Small intestine (tissue), 7 donors: ENCODE measurements at regions not wholly inside any gene's neighbourhood (a gene's known extent, or its start where the extent isn't known, plus 50 kb on each side); places are given as distances from the start of the nearest gene placed in this dataset.

Experiments used
- DNase-seq, 2 donors: peaks; one replicate each; pipeline versions ENCODE4 v3.0.0 to v3.0.0-alpha.2; 2013
- FAIRE-seq: peaks from 2 replicates; lab custom pipeline; 2012; peaks lifted over from hg19 to GRCh38; lab: Jason Lieb, UNC
- H3K27ac ChIP-seq, 3 donors: one replicate each; pipeline ENCODE4 v1.5.1; 2013; ENCODE audit warnings: low read length in 2 of 3, mild to moderate bottlenecking in 2 of 3, control low read depth in 1 of 3, inconsistent platforms in 1 of 3, low read depth in 1 of 3, moderate library complexity in 1 of 3
- H3K27me3 ChIP-seq, 3 donors: one replicate each; pipeline ENCODE4 v1.6.1; 2013; ENCODE audit warnings: low read length in 3 of 3, inconsistent platforms in 1 of 3; ENCODE audit not compliant: control insufficient read depth in 3 of 3, insufficient read depth in 3 of 3
- H3K36me3 ChIP-seq, 3 donors: one replicate each; pipeline ENCODE4 v1.6.1; 2013; ENCODE audit warnings: low read length in 3 of 3, inconsistent platforms in 1 of 3, low read depth in 1 of 3, mild to moderate bottlenecking in 1 of 3, moderate library complexity in 1 of 3; ENCODE audit not compliant: control insufficient read depth in 3 of 3, insufficient read depth in 2 of 3
- H3K4me1 ChIP-seq, 3 donors: one replicate each; pipeline ENCODE4 v1.6.1; 2013; ENCODE audit warnings: low read length in 2 of 3, inconsistent platforms in 1 of 3, low read depth in 1 of 3, mild to moderate bottlenecking in 1 of 3, moderate library complexity in 1 of 3; ENCODE audit not compliant: control insufficient read depth in 3 of 3, insufficient read depth in 2 of 3
- H3K4me3 ChIP-seq, 3 donors: one replicate each; pipeline ENCODE4 v1.5.1; 2013; ENCODE audit warnings: low read length in 3 of 3, control low read depth in 1 of 3, inconsistent platforms in 1 of 3, low read depth in 1 of 3, mild to moderate bottlenecking in 1 of 3, moderate library complexity in 1 of 3
- H3K9me3 ChIP-seq, 2 donors: one replicate each; pipeline ENCODE4 v1.6.1; 2013; ENCODE audit warnings: low read depth in 1 of 2, low read length in 1 of 2; ENCODE audit not compliant: control insufficient read depth in 2 of 2, insufficient read depth in 1 of 2
- WGBS, 3 donors: extraction: QIAGEN DNeasy Blood & Tissue Kit; methylation state at CpG; one replicate each; pipeline ENCODE4 v1.1.7; 2013; 5-methylcytosine and 5-hydroxymethylcytosine counted together
- donor health status: healthy with polysubstance abuse.
- donor health status: control.
- donor health status: control.
- donor health status: Bipolar disorder and iron deficiency.
- donor health status: healthy.

DNA sequence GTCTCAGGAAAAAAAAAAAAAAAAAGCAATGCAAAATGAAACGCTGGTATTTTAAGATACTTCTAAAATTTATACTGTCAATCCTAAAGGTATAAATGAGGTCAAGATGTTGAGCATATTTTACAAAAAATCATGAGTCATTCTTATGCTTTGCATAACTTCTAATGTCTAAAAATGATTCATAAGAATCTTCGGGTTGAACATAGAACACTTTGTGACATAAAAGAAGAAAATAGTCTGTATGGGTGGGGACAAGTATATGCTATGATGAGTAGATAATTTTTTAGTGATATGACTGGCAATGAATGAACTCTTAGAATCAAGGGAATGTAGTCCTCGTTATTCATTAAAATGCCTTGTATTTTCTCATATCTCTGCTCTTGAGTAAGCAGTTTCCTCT lies 416.9 kb upstream of the USP24 start:
- 40 to 56% (median 45%) methylated on average over 3 of the region's 3 CpGs for WGBS, 3 donors
- peak in 1 of 2 donors; percentile 21 for DNase-seq
- no peak overlapping the region for H3K4me3 ChIP-seq
- no peak for FAIRE-seq
- no peak overlapping the region for H3K27ac ChIP-seq
- H3K4me1 ChIP-seq, result no peaks in the 10 kb centered on the region
- H3K9me3 ChIP-seq, result no peaks in the 10 kb centered on the region
- H3K27me3 ChIP-seq, result no peaks in the 10 kb centered on the region
- H3K36me3 ChIP-seq, result no peaks in the 10 kb centered on the region

GRCh38 chr1:55631509-55631908 lies 416.3 kb upstream of the USP24 start:
- Histone ChIP-seq H3K4me3 (no peak overlapping the region), H3K4me1 (no peaks in the 10 kb centered on the region), H3K9me3 (no peaks in the 10 kb centered on the region), H3K27ac (no peak overlapping the region), H3K36me3 (no peaks in the 10 kb centered on the region), H3K27me3 (no peaks in the 10 kb centered on the region)
- FAIRE-seq (no peak), DNase-seq (no peak)
- WGBS, 3 donors, result 63 to 96% (median 93%) methylated on average over 2 of the region's 2 CpGs

GRCh38 chr1:55626326-55626725 lies 411.2 kb upstream of the USP24 start:
- FAIRE-seq (no peak), DNase-seq (no peak)

GRCh38 chr1:55624766-55625165 lies 409.6 kb upstream of the USP24 start:
- peaks cover 0 to 2% of the 10 kb centered on the region in 2 donors for H3K9me3 ChIP-seq
- no peaks in the 10 kb centered on the region for H3K36me3 ChIP-seq
- H3K27me3 ChIP-seq, result no peaks in the 10 kb centered on the region
- DNase-seq (no peak), FAIRE-seq (no peak)
- H3K4me1 ChIP-seq, result no peaks in the 10 kb centered on the region
- H3K27ac ChIP-seq, result no peak overlapping the region
- H3K4me3 ChIP-seq, result no peak overlapping the region
- WGBS, 3 donors, result 73 to 85% (median 77%) methylated on average over 3 of the region's 3 CpGs

More at GRCh38 chr1:55626326-55626725, 411.2 kb upstream of the USP24 start:
- Histone ChIP-seq H3K9me3 (no peaks in the 10 kb centered on the region), H3K27me3 (no peaks in the 10 kb centered on the region), H3K4me3 (no peak overlapping the region), H3K27ac (no peak overlapping the region), H3K36me3 (no peaks in the 10 kb centered on the region), H3K4me1 (no peaks in the 10 kb centered on the region)
- 26 to 84% (median 54%) methylated on average over 1 of the region's 1 CpG for whole genome bisulfite sequencing, 3 donors

DNA sequence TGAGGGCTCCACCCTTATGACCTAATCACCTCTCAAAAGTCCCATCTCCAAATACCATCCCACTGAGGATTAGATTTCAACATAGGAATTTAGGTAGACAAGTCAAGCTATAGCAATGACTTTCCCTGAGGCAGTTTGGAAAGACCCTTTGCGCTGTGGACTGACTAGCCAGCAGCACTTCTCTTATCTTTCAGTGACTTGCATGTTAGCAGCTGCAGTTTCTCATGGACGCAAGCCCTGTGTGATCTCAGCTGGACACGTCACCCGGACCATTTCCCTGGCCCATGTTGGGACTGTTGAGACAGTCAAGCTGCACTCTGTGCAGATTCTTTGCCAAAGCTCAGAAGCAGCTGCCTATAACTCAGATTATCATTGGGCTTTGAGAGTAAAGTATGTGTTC lies 408.1 kb upstream of the USP24 start:
- Histone ChIP-seq H3K9me3 (peaks cover 0 to 2% of the 10 kb centered on the region in 2 donors), H3K36me3 (no peaks in the 10 kb centered on the region), H3K4me3 (no peak overlapping the region), H3K4me1 (peaks cover 0 to 3% (median 0%) of the 10 kb centered on the region in 3 donors), H3K27me3 (no peaks in the 10 kb centered on the region), H3K27ac (no peak overlapping the region)
- peak in 1 of 2 donors; percentile 13 for DNase-seq
- 66 to 89% (median 81%) methylated on average over 4 of the region's 4 CpGs for WGBS, 3 donors
- no peak for FAIRE-seq

DNA sequence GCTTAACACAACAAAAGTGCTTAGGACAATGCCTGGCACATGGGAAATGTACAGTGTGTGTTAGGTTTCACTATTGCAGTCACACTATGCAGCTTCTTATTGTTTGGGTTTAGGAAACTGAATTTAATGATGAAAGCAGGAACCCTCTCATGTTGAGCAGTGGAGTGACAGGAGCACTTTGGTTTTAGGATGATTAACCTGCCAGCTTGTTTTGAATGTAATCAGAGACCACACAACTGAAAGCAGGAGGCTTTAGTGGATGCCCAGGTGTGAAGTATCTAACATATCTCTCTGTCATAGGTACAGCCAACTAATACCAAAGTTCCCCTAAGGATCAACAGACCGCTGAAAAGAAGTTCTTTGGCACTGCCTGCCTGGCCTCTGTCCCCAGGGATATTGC lies 406.9 kb upstream of the USP24 start:
- no peak overlapping the region for H3K27ac ChIP-seq
- no peaks in the 10 kb centered on the region for H3K36me3 ChIP-seq
- peaks cover 0 to 2% of the 10 kb centered on the region in 2 donors for H3K9me3 ChIP-seq
- H3K4me1 ChIP-seq, result peaks cover 0 to 3% (median 0%) of the 10 kb centered on the region in 3 donors
- H3K27me3 ChIP-seq, result no peaks in the 10 kb centered on the region
- FAIRE-seq (no peak), DNase-seq (no peak)
- 64 to 85% (median 77%) methylated on average over 1 of the region's 1 CpG for WGBS, 3 donors
- H3K4me3 ChIP-seq, result no peak overlapping the region

DNA sequence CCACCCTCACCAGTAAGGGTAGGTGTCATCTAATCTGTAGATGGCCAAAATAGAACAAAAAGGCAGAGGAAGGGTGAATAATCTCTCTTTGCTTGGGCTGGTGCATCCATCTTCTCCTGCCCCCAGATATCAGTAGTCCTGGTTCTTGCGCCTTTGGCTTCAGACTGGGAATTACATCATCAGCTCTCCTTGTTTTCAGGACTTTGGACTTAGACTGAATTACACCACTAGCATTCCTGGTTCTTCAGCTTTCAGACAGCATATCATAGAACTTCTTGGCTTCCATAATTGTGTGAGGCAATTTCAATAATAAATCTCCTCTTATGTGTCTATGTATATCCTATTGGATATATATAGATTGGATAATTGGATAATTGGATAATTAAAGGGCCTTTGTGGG lies 403.0 kb upstream of the USP24 start:
- no peak for FAIRE-seq
- no peaks in the 10 kb centered on the region for H3K36me3 ChIP-seq
- no peak overlapping the region for H3K27ac ChIP-seq
- H3K9me3 ChIP-seq, result peaks cover 0 to 2% of the 10 kb centered on the region in 2 donors
- WGBS, 3 donors, result 24 to 76% (median 33%) methylated on average over 1 of the region's 1 CpG
- DNase-seq, result peak; percentile 47 to 70
- no peaks in the 10 kb centered on the region for H3K27me3 ChIP-seq
- no peak overlapping the region for H3K4me3 ChIP-seq
- H3K4me1 ChIP-seq, result peaks cover 0 to 3% (median 0%) of the 10 kb centered on the region in 3 donors

DNA sequence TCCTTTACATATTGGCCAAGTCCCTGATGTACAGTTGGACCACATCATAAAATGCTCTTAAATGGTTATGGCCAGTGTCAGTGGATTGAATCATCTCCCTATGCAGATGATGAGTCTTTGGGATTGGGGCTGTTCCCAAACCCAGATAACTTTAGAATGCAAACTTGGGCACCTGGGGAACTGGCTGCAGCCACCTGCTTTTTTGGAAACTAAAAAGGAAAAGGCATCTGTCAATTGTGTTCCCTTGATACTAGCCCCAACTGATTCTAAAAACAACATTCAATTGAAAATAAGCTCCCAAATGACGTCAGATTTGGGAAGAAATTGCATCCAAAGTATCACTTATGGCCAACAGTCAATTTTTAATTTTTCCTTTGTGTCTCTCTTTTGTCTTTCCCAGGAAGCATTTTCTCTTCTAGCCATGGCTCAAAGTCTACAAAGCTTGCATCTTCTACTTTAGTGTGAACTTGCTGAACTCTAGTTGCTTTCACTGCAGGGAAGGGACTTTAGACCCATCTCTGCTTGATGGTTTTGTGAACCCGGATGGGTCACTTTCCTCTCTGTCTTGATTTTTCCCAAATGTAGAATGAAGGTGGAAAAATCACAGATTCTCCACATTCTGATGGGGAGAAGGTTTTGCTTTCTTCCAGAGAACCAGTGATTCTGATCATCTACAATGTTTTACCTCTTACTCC lies 402.3 kb upstream of the USP24 start:
- no peak for FAIRE-seq
- no peaks in the 10 kb centered on the region for H3K27me3 ChIP-seq

DNA sequence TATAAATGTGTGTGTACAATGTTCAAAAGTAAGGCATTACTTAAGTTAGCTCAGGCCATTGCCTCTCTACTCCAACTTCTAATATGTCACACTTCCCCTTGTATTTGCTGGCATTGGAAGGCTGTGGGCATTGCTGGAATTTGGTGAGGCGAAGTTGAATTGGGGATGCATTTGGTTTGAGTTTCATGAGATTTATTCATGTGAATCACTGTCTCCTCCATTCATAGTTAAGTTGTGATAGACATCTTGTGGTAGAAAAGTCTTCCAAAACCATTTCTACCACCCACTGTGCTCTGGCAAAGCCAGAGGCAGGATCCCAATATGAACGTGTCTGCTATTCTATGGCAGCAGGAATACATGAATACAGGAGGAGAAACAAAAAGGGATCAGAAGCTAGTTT lies 397.8 kb upstream of the USP24 start:
- Histone ChIP-seq H3K27ac (no peak overlapping the region), H3K4me3 (no peak overlapping the region), H3K4me1 (no peaks in the 10 kb centered on the region), H3K36me3 (no peaks in the 10 kb centered on the region), H3K9me3 (peaks cover 0 to 5% of the 10 kb centered on the region in 2 donors), H3K27me3 (no peaks in the 10 kb centered on the region)
- WGBS, 3 donors, result 62 to 82% (median 72%) methylated on average over 2 of the region's 2 CpGs
- FAIRE-seq, result no peak
- DNase-seq, result no peak

More for the DNA sequence above, 402.3 kb upstream of the USP24 start:
- WGBS, 3 donors, result 13 to 56% (median 37%) methylated on average over 2 of the region's 2 CpGs
- Histone ChIP-seq H3K4me1 (peaks cover 0 to 3% (median 0%) of the 10 kb centered on the region in 3 donors), H3K9me3 (peaks cover 0 to 2% of the 10 kb centered on the region in 2 donors), H3K4me3 (no peak overlapping the region), H3K36me3 (no peaks in the 10 kb centered on the region), H3K27ac (no peak overlapping the region)
- DNase-seq, result peak; percentile 9 to 60
